PC-3 (cell line): ENCODE measurements at regions not wholly inside any gene's neighbourhood (a gene's known extent, or its start where the extent isn't known, plus 50 kb on each side); places are given as distances from the start of the nearest gene placed in this dataset.

Source experiments
- ATAC-seq: fragments of 200-7000 bp; cut with Tn5 transposase; 2 replicates; pipeline ENCODE4 v1.9.1; 2020; ENCODE audit warnings: mild to moderate bottlenecking, moderate library complexity
- BruUV-seq: library from RNA; stranded (reverse); fragments of 400-500 nt; replicated peaks from 2 replicates; lab custom pipeline; 2021; lab: Mats Ljungman, UMichigan
- CTCF ChIA-PET: fragments of 300-600 bp; sonication (Branson Sonifier 250); formaldehyde crosslinking; loops from one replicate; lab custom pipeline; 2022; ENCODE audit warnings: antibody characterized with exemption; lab: Charles Lee
- POLR2A ChIA-PET: fragments of 300-600 bp; sonication (Branson Sonifier 250); formaldehyde crosslinking; loops from one replicate; lab custom pipeline; 2022; ENCODE audit warnings: antibody characterized with exemption; ENCODE audit not compliant: unreplicated experiment; lab: Charles Lee
- DNase-seq: peaks from one replicate; pipeline ENCODE4 v3.0.0-alpha.2; 2015
- H2AFZ ChIP-seq: fragments of 300-600 bp; sonication (generic); 2 replicates; pipeline ENCODE4 v1.6.0; 2016; ENCODE audit warnings: antibody characterized with exemption, low read length
- H3F3A ChIP-seq: fragments of 300-600 bp; sonication (generic); one replicate; pipeline ENCODE4 v1.6.0; 2017; ENCODE audit warnings: antibody characterized with exemption, low read length, control low read depth, mild to moderate bottlenecking; ENCODE audit not compliant: unreplicated experiment
- H3K27ac ChIP-seq: fragments of 300-600 bp; sonication (generic); 2 replicates; pipeline ENCODE4 v1.5.1; 2016; ENCODE audit warnings: mild to moderate bottlenecking, low read length
- H3K27me3 ChIP-seq: fragments of 300-600 bp; sonication (generic); 2 replicates; pipeline ENCODE4 v1.6.1; 2016; ENCODE audit warnings: low read length, mixed read lengths
- H3K36me3 ChIP-seq: fragments of 300-600 bp; sonication (generic); 2 replicates; pipeline ENCODE4 v1.6.1; 2016; ENCODE audit warnings: low read depth, mixed run types, low read length, mixed read lengths
- H3K4me1 ChIP-seq: fragments of 300-600 bp; sonication (generic); 2 replicates; pipeline ENCODE4 v1.5.1; 2016; ENCODE audit warnings: low read length; ENCODE audit not compliant: insufficient read depth
- H3K4me2 ChIP-seq: fragments of 300-600 bp; sonication (generic); 2 replicates; pipeline ENCODE4 v1.6.0; 2016; ENCODE audit warnings: low read length
- H3K4me3 ChIP-seq: fragments of 300-600 bp; sonication (generic); 2 replicates; pipeline ENCODE4 v1.5.1; 2016; ENCODE audit warnings: mild to moderate bottlenecking, low read length, mixed read lengths
- H3K79me2 ChIP-seq: fragments of 300-600 bp; sonication (generic); 2 replicates; pipeline ENCODE4 v1.6.1; 2017; ENCODE audit warnings: low read length, mixed read lengths
- H3K9ac ChIP-seq: fragments of 300-600 bp; sonication (generic); 2 replicates; pipeline ENCODE4 v1.6.0; 2016; ENCODE audit warnings: mild to moderate bottlenecking, low read length
- H3K9me2 ChIP-seq: fragments of 300-600 bp; sonication (generic); replicated peaks from 2 replicates; pipeline ENCODE4 v1.6.1; 2016; ENCODE audit warnings: mixed run types, low read length, mixed read lengths
- H3K9me3 ChIP-seq: fragments of 300-600 bp; sonication (generic); 2 replicates; pipeline ENCODE4 v1.6.1; 2016; ENCODE audit warnings: low read length, mixed read lengths
- H4K20me1 ChIP-seq: fragments of 300-600 bp; sonication (generic); 2 replicates; pipeline ENCODE4 v1.6.1; 2016; ENCODE audit warnings: low read length, mixed read lengths
- CTCF ChIP-seq: fragments of 300-600 bp; sonication (generic); conservative IDR thresholded peaks from 2 replicates; pipeline ENCODE4 v1.5.1; 2017; ENCODE audit warnings: antibody characterized with exemption, low read depth, mild to moderate bottlenecking, low read length
- EZH2 ChIP-seq: fragments of 300-600 bp; sonication (generic); IDR thresholded peaks from one replicate; pipeline ENCODE4 v1.6.1; 2017; ENCODE audit warnings: antibody characterized with exemption, mild to moderate bottlenecking, low read length; ENCODE audit not compliant: unreplicated experiment
- EZH2phosphoT487 ChIP-seq: fragments of 300-600 bp; sonication (generic); IDR thresholded peaks from 2 replicates; pipeline ENCODE4 v1.6.1; 2018; ENCODE audit warnings: mild to moderate bottlenecking, antibody characterized with exemption, low read length, borderline replicate concordance
- intact Hi-C: fragments of 100-400 bp; cut with micrococcal nuclease; formaldehyde crosslinking; loops from 2 replicates; pipeline ENCODE4 v1.9.0; 2023

- peak overlapping the region; percentile 22 for H3K4me2 ChIP-seq
- no TSS peak for BruUV-seq
- POLR2A ChIA-PET, result no interaction called here
Measured at GRCh38 chr2:51093016-51093415, 61.1 kb upstream of the NRXN1 start.

GRCh38 chr2:51085420-51086068 lies 53.6 kb upstream of the NRXN1 start:
- no peak for TF ChIP-seq CTCF
- Histone ChIP-seq H3K27ac (no peak overlapping the region), H3K36me3 (no peaks in the 10 kb centered on the region), H3K79me2 (no peaks in the 10 kb centered on the region), H3K9me3 (no peaks in the 10 kb centered on the region), H3K27me3 (no peaks in the 10 kb centered on the region), H3K9me2 (no peaks in the 10 kb centered on the region), H2AFZ (no peak overlapping the region), H3K4me2 (no peak overlapping the region), H3K9ac (no peak overlapping the region), H3F3A (no peaks in the 10 kb centered on the region), H4K20me1 (no peaks in the 10 kb centered on the region), H3K4me3 (no peak overlapping the region), H3K4me1 (no peaks in the 10 kb centered on the region)
- intact Hi-C loops, result loop anchor here (10.0 kb wide), 1 partner anchor 331 kb away; no protein-coding TSS in a partner anchor
- DNase-seq (no peak), ATAC-seq (no peak)
- BruUV-seq, result no TSS peak
- POLR2A ChIA-PET, result no interaction called here
- CTCF ChIA-PET, result no interaction called here

More at GRCh38 chr2:51093016-51093415, 61.1 kb upstream of the NRXN1 start:
- Histone ChIP-seq H3K36me3 (no peaks in the 10 kb centered on the region), H3K4me1 (no peaks in the 10 kb centered on the region), H3K27me3 (no peaks in the 10 kb centered on the region), H3K27ac (no peak overlapping the region), H3F3A (no peaks in the 10 kb centered on the region), H2AFZ (0 out of 2 replicates have a peak overlapping the region, but pooled peaks have one; percentile 30), H3K4me3 (no peak overlapping the region), H4K20me1 (no peaks in the 10 kb centered on the region), H3K9me3 (no peaks in the 10 kb centered on the region), H3K79me2 (no peaks in the 10 kb centered on the region), H3K9ac (no peak overlapping the region), H3K9me2 (no peaks in the 10 kb centered on the region)
- TF ChIP-seq CTCF (no peak), EZH2phosphoT487 (no peak), EZH2 (no peak)
- intact Hi-C loops, result no loop called here
- CTCF ChIA-PET, result no interaction called here
- ATAC-seq, result no peak
- DNase-seq, result no peak

- ATAC-seq, result no peak; the same call in 1 of the 2 replicates
Measured at GRCh38 chr2:51084750-51085149, 52.8 kb upstream of the NRXN1 start.

More at GRCh38 chr2:51084750-51085149, 52.8 kb upstream of the NRXN1 start:
- Histone ChIP-seq H3K27ac (no peak overlapping the region), H4K20me1 (no peaks in the 10 kb centered on the region), H3K79me2 (no peaks in the 10 kb centered on the region), H3K4me2 (no peak overlapping the region), H2AFZ (no peak overlapping the region), H3K4me3 (no peak overlapping the region), H3F3A (no peaks in the 10 kb centered on the region), H3K9me2 (no peaks in the 10 kb centered on the region), H3K4me1 (peaks cover 2% of the 10 kb centered on the region), H3K36me3 (no peaks in the 10 kb centered on the region), H3K9me3 (no peaks in the 10 kb centered on the region), H3K9ac (no peak overlapping the region), H3K27me3 (no peaks in the 10 kb centered on the region)
- ChIA-PET CTCF (no interaction called here), POLR2A (no interaction called here)
- TF ChIP-seq CTCF (no peak), EZH2 (no peak), EZH2phosphoT487 (no peak)
- intact Hi-C loops, result loop anchor here (10.0 kb wide), 1 partner anchor 330 kb away; no protein-coding TSS in a partner anchor
- DNase-seq, result peak; percentile 26
- no TSS peak for BruUV-seq
